ENCODE measurements at regions not wholly inside any gene's neighbourhood (a gene's known extent, or its start where the extent isn't known, plus 50 kb on each side); places are given as distances from the start of the nearest gene placed in this dataset.

GRCh38 chr9:81874250-81874649 is 54.0 kb upstream of the SPATA31D4 start:
- no peak for TF ChIP-seq CTCF (conservative IDR thresholded peaks at IDR 0.05)
- no peaks in the 10 kb centered on the region for H3K36me3 Mint-ChIP-seq (ENCODE audit: low read depth)
- no peak overlapping the region for H3K27ac Mint-ChIP-seq (ENCODE audit: unreplicated experiment)
- DNase-seq (ENCODE audit: low read depth, low spot score) = no peak
- H3K27me3 Mint-ChIP-seq (ENCODE audit: low read depth) = no peaks in the 10 kb centered on the region
- H3K4me3 Mint-ChIP-seq = no peak overlapping the region
- no peaks in the 10 kb centered on the region for H3K9me3 Mint-ChIP-seq
- H3K4me1 Mint-ChIP-seq = peaks cover 19% of the 10 kb centered on the region

DNA sequence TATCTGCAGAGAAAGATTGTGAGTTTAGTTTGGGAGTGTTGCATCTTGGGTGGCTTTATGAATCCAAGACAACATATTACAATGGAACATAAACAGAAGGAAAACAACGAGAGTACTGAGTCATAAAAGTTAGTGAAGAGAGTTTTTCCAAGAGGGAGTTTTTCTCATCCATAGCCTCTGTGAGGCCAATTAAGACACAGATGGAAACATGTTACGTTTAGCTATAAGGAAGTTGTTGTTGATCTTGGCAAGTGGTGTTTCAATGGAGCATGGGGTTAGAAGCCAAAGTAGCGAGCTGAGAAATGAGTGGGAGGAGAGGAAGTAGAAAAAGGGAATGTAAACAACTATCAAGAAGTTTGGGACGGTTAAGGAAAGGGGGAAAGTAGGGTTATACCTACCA is 53.3 kb upstream of the SPATA31D4 start:
- Mint-ChIP-seq H3K27me3 (ENCODE audit: low read depth) (no peaks in the 10 kb centered on the region), H3K4me1 (peaks cover 19% of the 10 kb centered on the region), H3K9me3 (no peaks in the 10 kb centered on the region), H3K4me3 (no peak overlapping the region), H3K27ac (ENCODE audit: unreplicated experiment) (peak overlapping the region; percentile 31), H3K36me3 (ENCODE audit: low read depth) (no peaks in the 10 kb centered on the region)
- no peak for DNase-seq (ENCODE audit: low read depth, low spot score)
- TF ChIP-seq CTCF (conservative IDR thresholded peaks at IDR 0.05) = no peak

GRCh38 chr9:81877047-81877446 is 51.2 kb upstream of the SPATA31D4 start:
- peaks cover 9% of the 10 kb centered on the region for H3K4me1 Mint-ChIP-seq
- H3K9me3 Mint-ChIP-seq = no peaks in the 10 kb centered on the region
- no peak for DNase-seq (ENCODE audit: low read depth, low spot score)
- no peaks in the 10 kb centered on the region for H3K36me3 Mint-ChIP-seq (ENCODE audit: low read depth)
- TF ChIP-seq CTCF (conservative IDR thresholded peaks at IDR 0.05) = no peak
- H3K27ac Mint-ChIP-seq (ENCODE audit: unreplicated experiment) = no peak overlapping the region
- no peak overlapping the region for H3K4me3 Mint-ChIP-seq
- no peaks in the 10 kb centered on the region for H3K27me3 Mint-ChIP-seq (ENCODE audit: low read depth)

All from neural crest cell (in vitro differentiated cells).